GM12878 (cell line): ENCODE measurements at regions not wholly inside any gene's neighbourhood (a gene's known extent, or its start where the extent isn't known, plus 50 kb on each side); places are given as distances from the start of the nearest gene placed in this dataset.

Experiments used
- ATAC-seq: fragments of 200-7000 bp; cut with Tn5 transposase; 3 replicates; pipeline ENCODE4 v1.9.1; 2020; ENCODE audit warnings: mild to moderate bottlenecking, moderate library complexity
- BruUV-seq: library from RNA; stranded (reverse); fragments of 400-500 nt; replicated peaks from 2 replicates; lab custom pipeline; 2021; lab: Mats Ljungman, UMichigan
- CTCF ChIA-PET: fragments of 300-600 bp; sonication (Branson Sonifier 250); formaldehyde crosslinking; extraction: SDS; loops from one replicate; lab custom pipeline; 2021; ENCODE audit warnings: inconsistent platforms; lab: Yijun Ruan, JAX
- POLR2A ChIA-PET: fragments of 350-600 bp; formaldehyde crosslinking; extraction: SDS; loops from one replicate; lab custom pipeline; 2021; ENCODE audit warnings: inconsistent platforms; lab: Charles Lee
- RAD21 ChIA-PET: fragments of 300-600 bp; sonication (Branson Sonifier 250); formaldehyde crosslinking; loops from one replicate; lab custom pipeline; 2023; ENCODE audit warnings: antibody characterized with exemption; ENCODE audit not compliant: unreplicated experiment; lab: Charles Lee
- SMC1A ChIA-PET: fragments of 300-600 bp; sonication (Branson Sonifier 250); formaldehyde crosslinking; loops from one replicate; lab custom pipeline; 2023; ENCODE audit not compliant: unreplicated experiment, uncharacterized antibody; lab: Charles Lee
- DNase-seq: peaks from one replicate; pipeline ENCODE4 v3.0.0-alpha.2; 2011; ENCODE audit warnings: low read depth, low spot score
- FAIRE-seq: peaks from 3 replicates; lab custom pipeline; 2011; peaks lifted over from hg19 to GRCh38; lab: Jason Lieb, UNC
- H2AFZ ChIP-seq: 2 replicates; pipeline ENCODE4 v1.6.0; 2011; ENCODE audit warnings: low read depth, low read length, control low read depth; ENCODE audit not compliant: control insufficient read depth
- H3K27ac ChIP-seq: 2 replicates; pipeline ENCODE4 v1.5.1; 2011; ENCODE audit warnings: control low read depth; ENCODE audit not compliant: control insufficient read depth, insufficient read depth
- H3K27me3 ChIP-seq, 2 experiments: replicated peaks in 1 of 2; 2 replicates each; pipeline versions ENCODE4 v1.6.0 to v1.6.1; 2011; ENCODE audit warnings: low read length in 1 of 2; ENCODE audit not compliant: control insufficient read depth in 2 of 2, insufficient read depth in 2 of 2
- H3K36me3 ChIP-seq, 2 experiments: 2 replicates each; pipeline ENCODE4 v1.5.1; 2011; ENCODE audit warnings: low read length in 1 of 2; ENCODE audit not compliant: control insufficient read depth in 2 of 2, insufficient read depth in 2 of 2
- H3K4me1 ChIP-seq: 2 replicates; pipeline ENCODE4 v1.6.1; 2011; ENCODE audit warnings: mild to moderate bottlenecking, low read length, moderate library complexity, mixed read lengths; ENCODE audit not compliant: control insufficient read depth, insufficient read depth
- H3K4me2 ChIP-seq: 2 replicates; pipeline ENCODE4 v1.6.0; 2011; ENCODE audit warnings: control low read depth; ENCODE audit not compliant: control insufficient read depth, insufficient read depth
- H3K4me3 ChIP-seq: fragments of 200-600 bp; sonication (generic); 2 replicates; pipeline ENCODE4 v1.5.1; 2016
- H3K79me2 ChIP-seq: 2 replicates; pipeline ENCODE4 v1.6.0; 2011; ENCODE audit warnings: low read length; ENCODE audit not compliant: control insufficient read depth, insufficient read depth
- H3K9ac ChIP-seq: 2 replicates; pipeline ENCODE4 v1.8.0; 2011; ENCODE audit warnings: low read length, control low read depth, mixed read lengths; ENCODE audit not compliant: control insufficient read depth, insufficient read depth
- H3K9me3 ChIP-seq: replicated peaks from 3 replicates; pipeline ENCODE4 v1.5.1; 2011; ENCODE audit warnings: mild to moderate bottlenecking, low read length; ENCODE audit not compliant: control insufficient read depth, insufficient read depth
- H4K20me1 ChIP-seq: 2 replicates; pipeline ENCODE4 v1.6.0; 2011; ENCODE audit not compliant: control insufficient read depth, insufficient read depth
- BMI1 ChIP-seq: fragments of 450-650 bp; IDR thresholded peaks from 2 replicates; pipeline ENCODE4 v1.6.1; 2016; ENCODE audit warnings: mild to moderate bottlenecking, moderate library complexity, borderline replicate concordance
- HDAC6 ChIP-seq: fragments of 200-600 bp; sonication (generic); IDR thresholded peaks from one replicate; pipeline ENCODE4 v1.8.0; 2017; ENCODE audit warnings: antibody characterized with exemption; ENCODE audit not compliant: unreplicated experiment
- KAT2A ChIP-seq: conservative IDR thresholded peaks from 2 replicates; pipeline ENCODE4 v1.6.1; 2011; ENCODE audit warnings: low read depth, low read length; ENCODE audit not compliant: control insufficient read depth
- MTA2 ChIP-seq: fragments of 450-650 bp; IDR thresholded peaks from 2 replicates; pipeline ENCODE4 v1.6.1; 2016; ENCODE audit warnings: low read depth, mild to moderate bottlenecking, moderate library complexity
- NKRF ChIP-seq: fragments of 450-650 bp; conservative IDR thresholded peaks from 2 replicates; pipeline ENCODE4 v1.6.1; 2017; ENCODE audit warnings: mild to moderate bottlenecking, moderate library complexity
- PRDM15 ChIP-seq: fragments of 450-650 bp; formaldehyde crosslinking; IDR thresholded peaks from 2 replicates; pipeline ENCODE4 v1.4.0; 2020; ENCODE audit warnings: mild to moderate bottlenecking, moderate library complexity
- RCOR1 ChIP-seq: conservative IDR thresholded peaks from 2 replicates; pipeline ENCODE4 v1.6.1; 2012; ENCODE audit warnings: low read depth, low read length, improper control_type of control experiment
- SREBF1 ChIP-seq: IDR thresholded peaks from 2 replicates; pipeline ENCODE4 v1.6.1; 2012; ENCODE audit warnings: mild to moderate bottlenecking, low read length
- USF1 ChIP-seq: IDR thresholded peaks from 2 replicates; pipeline ENCODE4 v1.6.1; 2011; ENCODE audit warnings: borderline replicate concordance, low read depth, mild to moderate bottlenecking, moderate library complexity, mixed read lengths, low read length; ENCODE audit not compliant: insufficient read depth; ENCODE audit errors: extremely low read length
- ZBTB4 ChIP-seq: fragments of 450-650 bp; formaldehyde crosslinking; IDR thresholded peaks from 2 replicates; pipeline ENCODE4 v1.4.0; 2022; ENCODE audit warnings: mild to moderate bottlenecking, moderate library complexity
- WGBS: methylation state at CpG from one replicate; pipeline ENCODE4 v1.1.6; 2016; ENCODE audit warnings: low lambda C conversion rate; ENCODE audit not compliant: insufficient replicate concordance, insufficient coverage; ENCODE audit errors: missing lambda C conversion rate; 5-methylcytosine and 5-hydroxymethylcytosine counted together
- in situ Hi-C: fragments of 300-500 bp; cut with MboI; formaldehyde crosslinking; loops from 9 replicates; pipeline ENCODE4 v1.14.3; 2018; ENCODE audit warnings: mixed read lengths
- intact Hi-C: fragments of 100-400 bp; cut with micrococcal nuclease; formaldehyde crosslinking; loops from one replicate; pipeline ENCODE4 v1.14.2; 2022; ENCODE audit not compliant: unreplicated experiment

GRCh38 chr10:2431961-2432360 lies 635.4 kb upstream of the PFKP start (continued):
- TF ChIP-seq PRDM15, result no peak
- no peak for TF ChIP-seq MTA2
- TF ChIP-seq RCOR1, result no peak
- TF ChIP-seq USF1, result no peak
- no peak for TF ChIP-seq HDAC6

GRCh38 chr10:2427412-2427811 lies 639.9 kb upstream of the PFKP start:
- Histone ChIP-seq H3K79me2 (no peaks in the 10 kb centered on the region), H3K4me1 (no peaks in the 10 kb centered on the region), H4K20me1 (no peaks in the 10 kb centered on the region), H2AFZ (no peak overlapping the region), H3K4me3 (no peak overlapping the region), H3K36me3 (no peaks in the 10 kb centered on the region)
- in situ Hi-C loops (no loop called here), intact Hi-C loops (no loop called here)
- WGBS, result 4% methylated on average over 2 of the region's 2 CpGs
- DNase-seq, result no peak
- TF ChIP-seq KAT2A (no peak), BMI1 (no peak), ZBTB4 (CRISPR knock-in tag) (no peak), NKRF (no peak), SREBF1 (no peak)
- TF ChIP-seq, all 136 proteins: peak for 0
- SMC1A ChIA-PET, result interaction anchor here (0.8 kb wide), 1 partner anchor 11 kb away, joined by 3 read pairs; no protein-coding TSS in a partner anchor
- no peak overlapping the region for H3K4me2 ChIP-seq
- CTCF ChIA-PET, result no interaction called here
- H3K9ac ChIP-seq, result no peak overlapping the region
- no peak for ATAC-seq
- BruUV-seq, result no TSS peak
- no peaks in the 10 kb centered on the region for H3K27me3 ChIP-seq
- no peaks in the 10 kb centered on the region for H3K9me3 ChIP-seq
- no peak for FAIRE-seq
- RAD21 ChIA-PET, result no interaction called here
- no peak overlapping the region for H3K27ac ChIP-seq
- POLR2A ChIA-PET, result no interaction called here
